ENCODE measurements at regions not wholly inside any gene's neighbourhood (a gene's known extent, or its start where the extent isn't known, plus 50 kb on each side); places are given as distances from the start of the nearest gene placed in this dataset.

DNA sequence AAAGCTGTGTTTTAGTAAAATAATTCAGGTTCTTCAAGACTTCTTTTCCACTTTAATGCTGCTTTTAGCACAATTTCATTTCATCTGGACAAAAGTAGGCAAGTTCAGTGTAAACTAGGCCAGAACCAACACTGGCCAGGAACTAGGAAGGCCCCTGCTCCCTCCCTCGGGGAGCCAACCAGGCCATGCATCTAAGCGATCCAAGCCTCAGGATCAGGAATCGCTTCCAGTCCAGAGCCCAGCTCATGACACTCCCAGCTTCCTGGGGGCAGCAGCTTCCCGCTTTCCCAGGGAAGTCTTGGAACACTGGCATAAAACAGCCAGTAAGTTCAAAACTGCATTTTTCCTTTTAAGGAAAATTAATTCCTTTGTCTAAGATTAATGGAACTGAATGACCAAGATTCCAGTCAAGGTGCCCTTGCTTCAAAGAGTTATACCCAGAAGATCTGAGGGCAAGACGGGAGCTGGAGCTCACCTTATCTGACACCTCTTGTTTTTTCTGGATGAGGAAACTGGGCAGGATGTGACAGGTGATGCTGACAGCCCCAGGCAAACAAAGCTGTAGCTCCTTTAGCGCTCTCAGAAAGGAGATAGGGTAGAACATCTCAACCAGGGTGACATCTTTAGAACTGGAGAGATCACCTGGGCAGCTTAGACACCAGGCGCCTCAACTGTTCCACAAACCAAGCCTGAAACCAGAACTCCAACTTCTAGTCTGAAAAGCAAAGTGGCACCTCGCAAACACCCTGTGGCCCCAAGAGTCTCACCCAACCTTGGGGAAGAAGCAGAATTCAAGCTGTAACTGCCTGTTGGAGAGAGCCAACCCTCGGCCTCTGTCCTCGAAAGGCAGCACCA is 61.4 kb upstream of the PNMA1 start:
- TF ChIP-seq, protein P1, sequence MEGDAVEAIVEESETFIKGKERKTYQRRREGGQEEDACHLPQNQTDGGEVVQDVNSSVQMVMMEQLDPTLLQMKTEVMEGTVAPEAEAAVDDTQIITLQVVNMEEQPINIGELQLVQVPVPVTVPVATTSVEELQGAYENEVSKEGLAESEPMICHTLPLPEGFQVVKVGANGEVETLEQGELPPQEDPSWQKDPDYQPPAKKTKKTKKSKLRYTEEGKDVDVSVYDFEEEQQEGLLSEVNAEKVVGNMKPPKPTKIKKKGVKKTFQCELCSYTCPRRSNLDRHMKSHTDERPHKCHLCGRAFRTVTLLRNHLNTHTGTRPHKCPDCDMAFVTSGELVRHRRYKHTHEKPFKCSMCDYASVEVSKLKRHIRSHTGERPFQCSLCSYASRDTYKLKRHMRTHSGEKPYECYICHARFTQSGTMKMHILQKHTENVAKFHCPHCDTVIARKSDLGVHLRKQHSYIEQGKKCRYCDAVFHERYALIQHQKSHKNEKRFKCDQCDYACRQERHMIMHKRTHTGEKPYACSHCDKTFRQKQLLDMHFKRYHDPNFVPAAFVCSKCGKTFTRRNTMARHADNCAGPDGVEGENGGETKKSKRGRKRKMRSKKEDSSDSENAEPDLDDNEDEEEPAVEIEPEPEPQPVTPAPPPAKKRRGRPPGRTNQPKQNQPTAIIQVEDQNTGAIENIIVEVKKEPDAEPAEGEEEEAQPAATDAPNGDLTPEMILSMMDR (IDR thresholded peaks at IDR 0.05; ENCODE audit: control insufficient read depth, insufficient read depth, low read depth, low read length, missing control alignments) = no peak
- DNase-seq (ENCODE audit: low read depth) = no peak
- no peak overlapping the region for H3K4me3 ChIP-seq (ENCODE audit: control insufficient read depth, low read depth, low read length)

GRCh38 chr14:73774671-73775070 is 60.5 kb upstream of the PNMA1 start:
- H3K4me3 ChIP-seq (ENCODE audit: control insufficient read depth, low read depth, low read length) = no peak overlapping the region
- DNase-seq (ENCODE audit: low read depth) = no peak
- TF ChIP-seq, protein P1 (IDR thresholded peaks at IDR 0.05; ENCODE audit: control insufficient read depth, insufficient read depth, low read depth, low read length, missing control alignments) = no peak

GRCh38 chr14:73774241-73774570 is 60.0 kb upstream of the PNMA1 start:
- no peak overlapping the region for H3K4me3 ChIP-seq (ENCODE audit: control insufficient read depth, low read depth, low read length)
- TF ChIP-seq, protein P1 (IDR thresholded peaks at IDR 0.05; ENCODE audit: control insufficient read depth, insufficient read depth, low read depth, low read length, missing control alignments) = no peak
- DNase-seq (ENCODE audit: low read depth) = no peak

DNA sequence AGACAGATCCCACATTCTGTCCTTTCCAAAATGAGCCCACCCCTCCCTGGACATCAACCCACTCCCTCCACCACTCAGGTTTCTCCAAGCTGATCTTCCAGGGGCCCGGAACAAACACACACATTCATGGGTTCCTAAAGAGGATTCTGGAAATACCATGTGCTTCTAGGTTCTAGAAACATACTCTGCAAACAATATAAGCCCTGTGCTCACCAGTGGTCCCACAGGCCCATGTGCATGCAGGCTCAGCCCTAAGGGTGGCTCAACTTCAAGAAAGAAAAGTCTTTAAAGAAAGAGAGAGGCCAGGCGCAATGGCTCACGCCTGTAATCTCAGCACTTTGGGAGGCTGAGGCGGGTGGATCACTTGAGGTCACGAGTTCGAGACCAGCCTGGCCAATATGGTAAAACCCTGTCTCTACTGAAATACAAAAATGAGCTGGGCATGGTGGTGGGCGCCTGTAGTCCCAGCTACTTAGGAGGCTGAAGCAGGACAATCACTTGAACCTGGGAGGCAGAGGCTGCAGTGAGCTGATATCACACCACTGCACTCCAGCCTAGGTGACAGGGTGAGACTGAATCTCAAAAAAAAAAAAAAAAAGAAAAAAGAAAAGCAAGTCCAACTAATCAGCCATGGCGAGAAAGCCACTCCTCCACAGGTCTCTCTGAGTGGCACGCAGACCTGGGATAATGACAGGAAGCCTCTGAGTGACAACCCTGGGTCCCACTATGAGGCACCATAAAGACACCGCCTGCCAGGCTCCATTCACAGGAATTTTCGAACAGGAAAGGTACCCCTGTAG is 59.5 kb upstream of the PNMA1 start:
- H3K4me3 ChIP-seq (ENCODE audit: control insufficient read depth, low read depth, low read length) = no peak overlapping the region
- TF ChIP-seq, protein P1 (IDR thresholded peaks at IDR 0.05; ENCODE audit: control insufficient read depth, insufficient read depth, low read depth, low read length, missing control alignments) = no peak
- no peak for DNase-seq (ENCODE audit: low read depth)

DNA sequence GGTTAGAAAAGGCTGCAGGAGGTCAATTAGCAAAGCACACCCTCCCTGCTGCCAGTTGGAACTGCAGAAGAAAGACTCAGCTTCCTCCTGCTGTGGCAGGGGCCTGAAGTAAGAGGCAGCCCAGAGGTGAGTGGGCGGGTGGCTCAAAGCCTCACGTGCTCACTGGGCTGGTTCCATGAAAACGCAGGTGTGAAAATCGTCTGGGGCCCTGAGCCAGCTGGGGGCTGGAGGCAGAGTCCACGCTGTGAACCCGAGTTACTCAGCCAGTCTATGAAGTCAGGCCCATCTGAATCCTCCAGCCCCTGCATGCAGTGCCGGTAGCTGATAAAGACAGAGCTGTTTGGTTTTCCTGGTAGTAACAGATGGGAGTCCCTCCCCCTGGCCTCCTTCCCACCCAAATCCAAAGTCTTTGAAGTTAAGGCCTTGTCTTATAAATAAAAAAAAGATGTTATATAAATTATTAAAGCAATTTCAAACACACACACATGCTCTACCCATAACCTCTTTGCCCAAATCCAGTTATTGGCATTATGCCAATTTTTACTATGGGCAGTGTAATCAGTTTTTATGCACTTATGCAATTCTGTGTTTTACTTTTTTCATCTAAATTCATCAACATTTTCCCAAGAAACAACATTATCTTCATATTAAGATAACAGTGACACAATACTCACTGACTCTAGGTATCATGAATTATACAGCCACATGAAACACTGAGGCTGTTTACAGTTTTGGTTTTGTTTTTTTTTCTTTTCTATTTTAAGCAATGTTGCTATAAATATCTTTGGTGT is 57.9 kb upstream of the PNMA1 start:
- no peak for DNase-seq (ENCODE audit: low read depth)
- TF ChIP-seq, protein P1 (IDR thresholded peaks at IDR 0.05; ENCODE audit: control insufficient read depth, insufficient read depth, low read depth, low read length, missing control alignments) = no peak
- H3K4me3 ChIP-seq (ENCODE audit: control insufficient read depth, low read depth, low read length) = no peak overlapping the region
